ENCODE measurements at regions not wholly inside any gene's neighbourhood (a gene's known extent, or its start where the extent isn't known, plus 50 kb on each side); places are given as distances from the start of the nearest gene placed in this dataset.

DNA sequence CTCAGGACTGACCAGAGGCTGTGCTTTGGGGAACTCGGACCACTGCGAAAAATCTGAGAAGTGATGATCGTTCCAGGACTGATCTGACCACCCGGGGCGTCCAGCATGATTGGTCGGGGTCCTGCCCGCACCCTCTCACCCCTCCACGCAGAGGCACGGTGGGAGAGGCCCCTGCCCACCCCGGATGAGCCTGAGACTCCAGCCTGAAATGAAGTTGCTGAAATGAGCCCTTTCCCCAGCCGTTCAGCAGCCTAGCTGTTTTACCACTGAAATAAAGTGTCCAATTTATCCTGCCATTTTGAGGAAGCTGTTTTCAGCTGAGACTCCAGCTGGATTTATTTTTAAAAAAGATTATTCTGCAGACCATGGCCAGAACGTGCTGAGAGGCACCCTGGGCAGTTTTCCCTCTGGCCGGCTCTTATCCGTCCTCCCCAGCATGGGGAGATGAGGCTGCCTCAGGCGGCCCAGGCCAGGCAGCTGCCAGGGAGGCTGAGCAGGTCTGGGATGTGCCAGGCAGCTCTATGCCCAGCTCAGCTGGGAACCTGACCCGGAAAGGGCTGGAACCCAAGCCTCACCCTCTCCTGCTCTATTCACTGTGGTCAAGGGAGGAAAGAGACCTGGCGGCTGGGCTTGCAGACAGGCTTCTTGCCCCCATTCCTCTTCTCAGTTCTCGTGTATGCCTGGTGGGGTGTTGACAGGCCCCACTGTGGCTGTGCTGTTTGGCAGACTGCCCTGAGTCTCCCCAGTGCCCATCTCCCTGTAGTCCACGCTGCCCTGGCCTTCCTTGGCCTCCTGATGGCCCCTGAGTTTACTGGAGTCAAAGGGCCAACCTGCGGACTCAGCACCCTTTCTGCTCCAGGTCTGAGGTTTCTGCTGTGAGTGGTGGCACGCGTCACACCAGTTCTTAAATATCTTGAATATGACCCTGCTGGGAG, 161.0 kb upstream of the B3GAT1 start:
- CTCF ChIA-PET = no interaction called here
- DNase-seq (peak in 1 of 9 donors; percentile 13), ATAC-seq (no peak)
- Histone ChIP-seq H3K36me3 (ENCODE audit: control insufficient read depth in 2 of 3, insufficient read depth in 3 of 3, low read length in 3 of 3) (no peaks in the 10 kb centered on the region), H3K9me3 (ENCODE audit: control insufficient read depth in 2 of 3, low read length in 3 of 3) (no peaks in the 10 kb centered on the region), H3K27ac (ENCODE audit: low read depth, low read length) (no peak overlapping the region), H3K4me3 (ENCODE audit: low read length) (no peak overlapping the region), H3K4me1 (ENCODE audit: control insufficient read depth in 2 of 2, insufficient read depth in 2 of 2, low read length in 2 of 2) (no peaks in the 10 kb centered on the region), H3K27me3 (ENCODE audit: control insufficient read depth in 2 of 2, insufficient read depth in 2 of 2, low read length in 2 of 2) (no peaks in the 10 kb centered on the region)
- peaks cover 4 to 21% (median 11%) of the 10 kb centered on the region in 5 donors for H3K27me3 Mint-ChIP-seq
- no peak overlapping the region for H3K4me3 Mint-ChIP-seq
- POLR2A ChIA-PET = no interaction called here
- no peaks in the 10 kb centered on the region for H3K36me3 Mint-ChIP-seq
- no peaks in the 10 kb centered on the region for H3K4me1 Mint-ChIP-seq
- H3K27ac Mint-ChIP-seq = no peak overlapping the region
- intact Hi-C loops (cut with micrococcal nuclease) = no loop called here
- no peaks in the 10 kb centered on the region for H3K9me3 Mint-ChIP-seq

DNA sequence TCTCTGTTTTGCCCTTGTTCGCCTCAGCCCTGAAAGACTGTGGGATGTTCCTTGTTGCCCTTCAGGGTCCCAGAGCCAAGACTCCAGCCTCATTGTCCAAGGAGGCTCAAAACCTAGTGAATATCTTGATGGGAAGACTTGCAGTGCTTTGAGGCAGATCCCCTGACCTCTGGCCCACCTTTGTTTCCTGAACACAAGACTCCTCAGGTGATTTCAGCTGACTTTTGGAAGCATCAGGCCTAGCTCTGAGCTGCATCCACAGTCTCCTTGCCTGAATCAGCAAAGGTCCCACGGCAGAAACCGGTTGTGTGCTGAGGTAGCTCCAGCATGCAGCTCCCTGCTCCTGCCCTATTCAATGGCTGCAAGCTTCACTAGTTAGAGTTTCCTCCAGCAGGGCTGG, 159.3 kb upstream of the B3GAT1 start:
- ChIA-PET POLR2A (no interaction called here), CTCF (no interaction called here)
- H3K4me1 ChIP-seq (ENCODE audit: control insufficient read depth in 2 of 2, insufficient read depth in 2 of 2, low read length in 2 of 2) = no peaks in the 10 kb centered on the region
- H3K27me3 Mint-ChIP-seq = peaks cover 0 to 21% (median 11%) of the 10 kb centered on the region in 5 donors
- no peak overlapping the region for H3K27ac ChIP-seq (ENCODE audit: low read depth, low read length)
- H3K36me3 Mint-ChIP-seq = no peaks in the 10 kb centered on the region
- no peak overlapping the region for H3K4me3 ChIP-seq (ENCODE audit: low read length)
- H3K4me3 Mint-ChIP-seq = no peak overlapping the region
- no peaks in the 10 kb centered on the region for H3K9me3 ChIP-seq (ENCODE audit: control insufficient read depth in 2 of 3, low read length in 3 of 3)
- peak in 1 of 9 donors; percentile 12 for DNase-seq
- H3K4me1 Mint-ChIP-seq = no peaks in the 10 kb centered on the region
- H3K9me3 Mint-ChIP-seq = no peaks in the 10 kb centered on the region
- H3K36me3 ChIP-seq (ENCODE audit: control insufficient read depth in 2 of 3, insufficient read depth in 3 of 3, low read length in 3 of 3) = no peaks in the 10 kb centered on the region
- H3K27me3 ChIP-seq (ENCODE audit: control insufficient read depth in 2 of 2, insufficient read depth in 2 of 2, low read length in 2 of 2) = no peaks in the 10 kb centered on the region
- H3K27ac Mint-ChIP-seq = no peak overlapping the region
- intact Hi-C loops (cut with micrococcal nuclease) = no loop called here
- ATAC-seq = no peak

DNA sequence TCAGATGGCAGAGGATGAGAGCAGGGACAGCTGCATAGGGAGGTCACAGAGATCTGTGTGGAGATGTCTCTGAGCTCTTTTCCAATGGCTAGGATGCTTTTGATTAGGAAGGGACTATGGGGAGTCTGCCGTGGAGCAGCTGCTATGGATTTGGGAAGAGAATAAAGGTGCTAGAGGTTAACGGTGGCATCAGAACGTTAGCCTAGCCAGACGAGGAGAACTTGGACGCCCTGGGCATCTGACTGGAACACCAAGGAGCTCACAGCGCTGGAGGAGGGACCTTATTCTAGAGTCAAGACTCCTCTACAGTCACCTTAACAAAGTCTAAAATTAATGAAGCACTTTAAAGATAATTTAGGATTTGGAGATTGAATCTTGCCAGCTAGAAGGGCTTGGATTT, 157.2 kb upstream of the B3GAT1 start:
- intact Hi-C loops (cut with micrococcal nuclease) = no loop called here
- POLR2A ChIA-PET = no interaction called here
- CTCF ChIA-PET = no interaction called here

DNA sequence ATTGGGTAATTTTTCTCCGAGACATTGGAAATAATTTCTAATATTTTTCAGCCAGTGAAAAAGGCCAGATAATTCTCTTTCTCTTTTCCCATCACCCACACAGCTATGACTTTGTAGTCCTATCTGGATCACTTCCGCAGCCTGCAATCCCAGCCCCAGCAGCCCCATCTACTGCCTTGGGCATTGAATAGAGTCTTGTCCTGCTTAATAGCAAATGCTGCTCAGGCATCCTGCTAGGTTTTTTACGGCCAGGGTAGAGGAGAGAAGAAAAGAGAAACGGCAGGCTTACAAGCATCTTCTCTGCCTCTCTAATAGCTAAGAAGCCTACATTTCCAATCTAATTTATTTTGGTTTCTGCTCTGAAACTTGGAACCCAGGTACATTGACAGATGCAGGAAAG, 154.3 kb upstream of the B3GAT1 start:
- no peaks in the 10 kb centered on the region for H3K9me3 Mint-ChIP-seq
- H3K27me3 Mint-ChIP-seq = peaks cover 0 to 21% (median 11%) of the 10 kb centered on the region in 5 donors
- DNase-seq (no peak), ATAC-seq (no peak)
- ChIA-PET POLR2A (no interaction called here), CTCF (no interaction called here)
- Histone ChIP-seq H3K4me1 (ENCODE audit: control insufficient read depth in 2 of 2, insufficient read depth in 2 of 2, low read length in 2 of 2) (no peaks in the 10 kb centered on the region), H3K9me3 (ENCODE audit: control insufficient read depth in 2 of 3, low read length in 3 of 3) (no peaks in the 10 kb centered on the region), H3K4me3 (ENCODE audit: low read length) (no peak overlapping the region), H3K27me3 (ENCODE audit: control insufficient read depth in 2 of 2, insufficient read depth in 2 of 2, low read length in 2 of 2) (no peaks in the 10 kb centered on the region), H3K27ac (ENCODE audit: low read depth, low read length) (no peak overlapping the region), H3K36me3 (ENCODE audit: control insufficient read depth in 2 of 3, insufficient read depth in 3 of 3, low read length in 3 of 3) (no peaks in the 10 kb centered on the region)
- H3K27ac Mint-ChIP-seq = no peak overlapping the region
- H3K4me1 Mint-ChIP-seq = no peaks in the 10 kb centered on the region
- intact Hi-C loops (cut with micrococcal nuclease) = no loop called here
- H3K4me3 Mint-ChIP-seq = no peak overlapping the region
- H3K36me3 Mint-ChIP-seq = no peaks in the 10 kb centered on the region

More for the DNA sequence above, 157.2 kb upstream of the B3GAT1 start:
- H3K4me1 Mint-ChIP-seq = no peaks in the 10 kb centered on the region
- no peak overlapping the region for H3K4me3 Mint-ChIP-seq
- DNase-seq (peak in 1 of 9 donors; percentile 7), ATAC-seq (no peak)
- Histone ChIP-seq H3K36me3 (ENCODE audit: control insufficient read depth in 2 of 3, insufficient read depth in 3 of 3, low read length in 3 of 3) (no peaks in the 10 kb centered on the region), H3K4me3 (ENCODE audit: low read length) (no peak overlapping the region), H3K27ac (ENCODE audit: low read depth, low read length) (no peak overlapping the region), H3K9me3 (ENCODE audit: control insufficient read depth in 2 of 3, low read length in 3 of 3) (no peaks in the 10 kb centered on the region), H3K4me1 (ENCODE audit: control insufficient read depth in 2 of 2, insufficient read depth in 2 of 2, low read length in 2 of 2) (no peaks in the 10 kb centered on the region), H3K27me3 (ENCODE audit: control insufficient read depth in 2 of 2, insufficient read depth in 2 of 2, low read length in 2 of 2) (no peaks in the 10 kb centered on the region)
- H3K36me3 Mint-ChIP-seq = no peaks in the 10 kb centered on the region
- peaks cover 0 to 21% (median 11%) of the 10 kb centered on the region in 5 donors for H3K27me3 Mint-ChIP-seq
- no peaks in the 10 kb centered on the region for H3K9me3 Mint-ChIP-seq
- no peak overlapping the region for H3K27ac Mint-ChIP-seq

DNA sequence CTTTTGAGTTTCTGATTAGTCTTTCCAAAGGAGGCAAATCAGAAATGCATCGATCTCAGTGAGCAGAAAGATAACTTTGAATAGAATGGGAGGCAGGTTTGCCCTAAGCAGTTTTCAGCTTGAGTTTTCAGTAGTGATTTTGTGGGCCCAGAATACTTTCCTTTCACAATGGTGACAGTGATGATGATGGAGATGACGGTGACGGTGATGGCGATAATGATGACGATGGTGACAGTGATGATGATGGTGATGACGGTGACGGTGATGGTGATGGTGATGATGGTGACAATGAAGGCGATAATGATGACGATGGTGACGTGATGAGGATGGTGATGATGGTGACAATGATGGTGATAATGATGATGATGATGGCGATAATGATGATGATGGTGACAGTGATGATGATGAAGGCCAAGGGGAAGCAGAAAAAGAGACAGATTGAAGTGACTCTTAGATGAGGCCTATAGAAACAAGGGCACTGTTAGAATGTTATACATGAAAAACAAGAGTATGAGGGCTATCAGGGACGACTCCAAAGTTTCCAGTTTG, 153.4 kb upstream of the B3GAT1 start:
- intact Hi-C loops (cut with micrococcal nuclease) = no loop called here
- Mint-ChIP-seq H3K9me3 (no peaks in the 10 kb centered on the region), H3K4me1 (no peaks in the 10 kb centered on the region), H3K27ac (no peak overlapping the region), H3K36me3 (no peaks in the 10 kb centered on the region), H3K27me3 (peaks cover 0 to 21% (median 5%) of the 10 kb centered on the region in 5 donors), H3K4me3 (no peak overlapping the region)
- Histone ChIP-seq H3K36me3 (ENCODE audit: control insufficient read depth in 2 of 3, insufficient read depth in 3 of 3, low read length in 3 of 3) (no peaks in the 10 kb centered on the region), H3K27me3 (ENCODE audit: control insufficient read depth in 2 of 2, insufficient read depth in 2 of 2, low read length in 2 of 2) (no peaks in the 10 kb centered on the region), H3K9me3 (ENCODE audit: control insufficient read depth in 2 of 3, low read length in 3 of 3) (no peaks in the 10 kb centered on the region), H3K4me1 (ENCODE audit: control insufficient read depth in 2 of 2, insufficient read depth in 2 of 2, low read length in 2 of 2) (no peaks in the 10 kb centered on the region), H3K4me3 (ENCODE audit: low read length) (no peak overlapping the region), H3K27ac (ENCODE audit: low read depth, low read length) (no peak overlapping the region)
- ChIA-PET CTCF (no interaction called here), POLR2A (no interaction called here)
- DNase-seq = no peak
- ATAC-seq = no peak

DNA sequence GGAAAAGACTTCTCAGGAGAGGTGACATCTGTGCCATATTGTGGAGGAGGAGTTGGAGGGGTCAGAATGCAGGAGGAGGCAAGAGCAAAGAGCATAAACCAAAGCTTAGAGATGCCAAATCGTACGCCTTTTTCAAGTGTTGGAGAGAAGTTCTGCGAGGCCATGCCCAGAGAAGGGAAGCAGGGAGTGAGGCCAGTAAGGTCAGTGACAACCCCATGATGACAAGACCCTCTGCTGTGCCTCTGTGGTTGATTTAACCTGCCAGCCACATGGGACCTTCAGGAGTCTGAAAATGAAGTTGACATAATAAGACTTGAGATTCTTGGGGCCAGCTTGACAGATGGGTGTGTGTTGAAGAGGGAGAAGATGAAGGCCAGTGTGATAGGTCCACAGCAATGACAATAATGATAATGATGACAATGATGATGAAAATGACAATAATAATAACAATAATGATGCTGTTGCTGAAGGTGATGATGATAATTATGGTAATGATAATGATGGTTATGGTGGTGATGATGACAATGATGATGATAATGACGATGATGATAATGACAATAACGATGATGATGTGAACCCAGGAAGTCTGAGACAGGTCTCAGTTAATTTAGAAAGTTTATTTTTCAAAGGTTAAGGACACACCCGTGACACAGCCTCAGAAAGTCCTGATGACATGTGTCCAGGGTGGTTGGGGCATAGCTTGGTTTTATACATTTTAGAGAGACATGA, 152.6 kb upstream of the B3GAT1 start:
- CTCF ChIA-PET = no interaction called here
- Histone ChIP-seq H3K4me1 (ENCODE audit: control insufficient read depth in 2 of 2, insufficient read depth in 2 of 2, low read length in 2 of 2) (no peaks in the 10 kb centered on the region), H3K27ac (ENCODE audit: low read depth, low read length) (no peak overlapping the region), H3K4me3 (ENCODE audit: low read length) (no peak overlapping the region), H3K36me3 (ENCODE audit: control insufficient read depth in 2 of 3, insufficient read depth in 3 of 3, low read length in 3 of 3) (no peaks in the 10 kb centered on the region), H3K27me3 (ENCODE audit: control insufficient read depth in 2 of 2, insufficient read depth in 2 of 2, low read length in 2 of 2) (no peaks in the 10 kb centered on the region), H3K9me3 (ENCODE audit: control insufficient read depth in 2 of 3, low read length in 3 of 3) (no peaks in the 10 kb centered on the region)
- Mint-ChIP-seq H3K9me3 (no peaks in the 10 kb centered on the region), H3K27ac (no peak overlapping the region), H3K36me3 (no peaks in the 10 kb centered on the region), H3K4me1 (no peaks in the 10 kb centered on the region), H3K4me3 (no peak overlapping the region), H3K27me3 (peaks cover 0 to 14% (median 4%) of the 10 kb centered on the region in 5 donors)
- POLR2A ChIA-PET = no interaction called here
- DNase-seq (peak in 1 of 9 donors; percentile 6), ATAC-seq (no peak)
- intact Hi-C loops (cut with micrococcal nuclease) = no loop called here

Measured in naive thymus-derived CD4-positive, alpha-beta T cell (primary cell).